ENCODE measurements at regions not wholly inside any gene's neighbourhood (a gene's known extent, or its start where the extent isn't known, plus 50 kb on each side); places are given as distances from the start of the nearest gene placed in this dataset.

DNA sequence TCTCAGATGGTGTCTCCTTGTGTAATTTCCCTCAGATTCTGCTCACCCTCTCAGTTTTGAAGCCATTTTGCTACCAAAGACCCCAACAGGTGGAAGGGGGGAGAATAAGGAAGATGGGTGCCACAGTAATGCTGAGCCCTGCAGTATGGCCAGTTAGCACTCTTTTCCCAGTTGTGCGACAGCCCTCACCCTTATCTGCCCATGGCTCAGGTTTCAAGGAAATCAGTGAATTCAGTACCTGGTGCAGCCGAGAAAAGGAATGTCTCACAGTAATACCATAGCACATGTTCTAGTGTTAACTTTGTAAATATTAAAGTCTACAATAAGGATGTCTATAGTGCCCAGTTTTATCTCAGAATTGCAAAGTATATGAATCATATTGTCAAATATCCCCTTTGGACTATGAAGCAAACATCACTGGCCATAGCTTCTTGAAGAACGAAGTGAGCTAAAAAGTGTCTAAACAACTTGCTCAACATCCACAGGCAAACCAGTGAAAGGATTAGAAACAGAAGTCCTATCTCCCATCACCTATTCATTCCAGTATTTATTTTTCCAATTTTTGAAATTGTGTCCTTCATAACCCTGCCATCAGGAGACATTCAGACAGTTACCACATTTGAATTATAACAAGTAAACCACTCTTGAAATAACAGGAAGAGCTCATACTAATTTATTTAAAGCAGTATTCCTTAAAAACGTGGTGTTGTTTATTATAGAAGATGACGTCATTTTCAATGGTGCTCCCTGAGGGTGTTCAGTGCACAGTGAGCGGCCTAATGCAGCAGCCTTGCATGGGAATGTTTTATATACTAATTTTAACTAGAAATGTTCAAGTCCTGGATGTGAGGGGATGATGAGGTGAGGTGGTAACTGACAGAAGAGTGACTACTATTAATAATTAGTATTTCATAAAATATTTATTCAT, 366.2 kb downstream of the TFAP2A start:
- DNase-seq (ENCODE audit: low read depth in 2 of 2): no peak

DNA sequence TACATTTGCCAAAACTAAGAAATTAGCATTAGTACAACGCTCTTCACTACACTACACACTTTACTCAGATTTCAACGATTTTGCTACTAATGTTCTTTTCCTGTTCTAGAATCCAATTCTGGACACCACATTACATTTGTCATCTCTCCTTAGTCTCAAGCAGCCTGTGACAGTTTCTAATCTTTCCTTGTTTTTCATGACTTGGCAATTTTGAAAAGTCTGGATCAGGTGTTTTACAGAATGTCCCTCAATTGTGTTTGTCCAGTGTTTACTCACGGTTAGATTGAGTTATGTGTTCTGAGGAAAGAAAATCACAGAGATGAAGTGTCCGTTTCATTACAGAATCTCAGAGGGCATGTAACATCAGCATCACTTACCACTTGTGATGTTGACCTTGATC, 372.6 kb downstream of the TFAP2A start:
- DNase-seq (ENCODE audit: low read depth in 2 of 2): no peak

GRCh38 chr6:10033223-10033829, 381.5 kb downstream of the TFAP2A start:
- DNase-seq (ENCODE audit: low read depth in 2 of 2): no peak

DNA sequence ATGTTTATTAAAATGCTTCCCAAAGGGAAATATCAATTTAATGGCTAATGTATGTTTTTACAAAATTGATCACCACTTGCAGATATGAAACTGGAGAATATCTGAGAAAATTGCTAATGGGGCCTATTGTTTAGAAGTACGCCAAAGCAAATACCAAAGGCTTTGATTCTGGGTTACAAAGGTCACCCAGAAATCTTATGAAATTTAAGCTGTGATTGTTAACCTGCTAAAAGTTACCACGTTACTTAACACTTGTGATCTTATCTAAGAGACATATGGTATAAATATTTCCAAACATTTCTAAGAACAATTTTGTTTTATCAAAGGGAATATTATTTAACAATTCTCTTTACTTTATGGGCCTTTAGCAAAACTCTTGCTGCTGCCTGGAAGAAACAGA, 383.3 kb downstream of the TFAP2A start:
- DNase-seq (ENCODE audit: low read depth in 2 of 2): no peak

- no peak for DNase-seq (ENCODE audit: low read depth in 2 of 2)
Measured at GRCh38 chr6:10030942-10031537, 383.8 kb downstream of the TFAP2A start.

DNA sequence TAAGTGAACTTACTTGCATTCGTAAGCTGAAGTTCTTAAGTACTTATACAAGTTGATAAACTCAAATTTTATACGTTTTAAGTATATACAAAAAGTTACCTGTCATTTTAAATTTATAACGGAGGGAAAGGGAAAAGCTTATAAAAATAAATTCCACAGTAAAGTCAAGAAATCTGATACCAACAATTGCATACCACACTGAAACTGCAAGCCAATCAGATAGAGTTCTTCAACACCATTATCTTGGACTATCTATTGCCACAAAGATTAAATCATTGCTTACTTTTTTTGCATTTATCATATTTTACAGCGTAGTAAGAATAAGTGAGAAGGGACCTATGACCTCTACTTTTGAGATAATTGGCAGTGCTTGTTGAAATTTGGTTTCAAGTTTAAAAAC, 386.7 kb downstream of the TFAP2A start:
- DNase-seq (ENCODE audit: low read depth in 2 of 2): no peak

GRCh38 chr6:10019851-10020250, 395.0 kb downstream of the TFAP2A start:
- DNase-seq (ENCODE audit: low read depth in 2 of 2): no peak

DNA sequence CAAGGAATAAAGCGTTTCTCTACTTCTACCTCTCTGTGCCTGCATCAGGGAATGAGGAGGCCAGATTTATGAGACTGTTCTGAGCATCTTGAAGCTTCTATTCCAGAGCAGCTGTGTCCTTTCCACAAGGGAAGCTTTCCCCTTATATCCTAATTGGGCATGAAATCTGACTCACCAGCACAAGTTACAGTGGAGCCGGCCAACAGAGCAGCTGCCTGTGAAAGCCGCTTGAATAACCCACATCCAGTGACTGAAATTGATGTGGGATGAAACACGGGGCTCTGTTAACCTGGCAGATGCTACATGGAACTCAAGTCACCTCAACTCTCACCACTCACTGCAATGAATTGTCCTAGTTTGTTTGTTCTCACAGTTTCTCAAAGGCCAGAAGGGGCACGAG, 400.3 kb downstream of the TFAP2A start:
- no peak for DNase-seq (ENCODE audit: low read depth in 2 of 2)

DNA sequence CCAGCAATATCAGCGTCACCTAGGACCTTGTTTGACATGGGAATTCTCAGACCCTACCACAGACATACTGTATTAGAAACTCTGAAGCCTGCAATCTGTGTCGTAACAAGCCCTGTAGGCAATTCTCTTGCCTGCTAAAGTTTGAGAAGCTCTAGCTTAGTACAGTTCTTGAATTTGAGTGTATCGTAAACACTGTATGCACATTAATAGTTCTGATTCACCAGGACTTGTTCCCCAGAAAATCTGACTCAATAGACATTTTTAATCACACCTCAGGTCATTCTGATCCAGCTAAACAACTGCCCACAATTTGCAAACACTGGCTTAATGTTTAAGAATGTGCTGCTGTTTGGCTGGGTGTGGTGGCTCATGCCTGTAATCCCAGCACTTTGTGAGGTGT, 414.3 kb downstream of the TFAP2A start:
- DNase-seq (ENCODE audit: low read depth in 2 of 2): no peak

- DNase-seq (ENCODE audit: low read depth in 2 of 2): no peak
Measured at GRCh38 chr6:9999796-10000195, 415.1 kb downstream of the TFAP2A start.

DNA sequence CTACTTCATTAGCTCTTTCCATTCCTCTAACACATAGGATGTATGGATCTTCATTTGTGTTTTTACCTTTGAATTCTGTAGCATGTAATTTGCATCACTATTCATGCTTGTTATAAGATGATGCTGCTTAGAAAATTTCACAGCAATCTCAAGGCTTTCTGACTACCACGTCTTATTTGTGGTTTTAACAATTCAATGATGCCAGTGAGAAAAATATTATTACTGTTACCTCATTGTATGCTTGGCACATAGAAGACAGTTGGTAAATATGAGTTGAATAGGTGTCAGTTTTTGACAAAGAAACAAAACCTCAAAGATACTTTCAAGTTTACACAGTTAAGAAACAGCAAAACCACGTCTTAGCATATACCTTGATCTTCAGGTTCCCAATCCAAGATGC, 428.6 kb downstream of the TFAP2A start:
- DNase-seq (ENCODE audit: low read depth in 2 of 2): no peak

DNA sequence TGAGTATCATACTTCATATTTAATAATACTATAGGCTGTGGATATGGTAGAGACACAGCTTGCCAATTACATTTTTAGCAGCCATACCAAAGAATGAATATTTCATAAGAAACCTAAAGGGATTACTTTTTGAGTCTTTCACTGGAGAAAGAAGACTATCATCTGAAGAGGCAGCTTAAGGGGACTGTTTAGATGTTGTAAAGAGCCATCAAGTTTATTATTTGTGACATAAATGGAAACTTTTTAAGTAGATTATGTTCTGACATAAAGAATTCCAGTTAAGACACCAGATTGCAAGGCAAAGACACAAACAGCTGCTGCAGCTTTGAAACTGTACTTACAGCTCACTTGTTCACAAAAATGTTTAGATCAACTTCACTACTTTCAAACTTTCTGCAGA, 429.4 kb downstream of the TFAP2A start:
- no peak for DNase-seq (ENCODE audit: low read depth in 2 of 2)

- no peak for DNase-seq (ENCODE audit: low read depth in 2 of 2)
Measured at GRCh38 chr6:9984607-9985006, 430.3 kb downstream of the TFAP2A start.

DNA sequence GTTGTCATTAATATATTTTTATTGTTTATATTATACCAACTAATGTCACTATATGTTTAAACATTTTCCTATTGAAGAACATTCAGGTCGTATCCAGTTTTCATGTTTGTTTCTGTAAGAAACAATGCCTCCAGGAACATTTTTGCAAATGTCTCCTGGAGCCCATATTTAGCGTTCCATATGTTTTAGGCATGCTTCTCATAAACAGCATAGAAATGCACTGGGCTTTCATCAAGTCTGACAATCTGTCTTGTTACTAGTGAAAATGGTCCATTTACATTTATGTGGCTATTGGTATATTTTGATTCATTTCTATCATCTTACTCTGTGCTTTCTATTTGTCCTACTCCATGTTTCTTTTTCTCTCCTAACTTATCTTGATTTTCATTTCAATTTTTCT, 431.7 kb downstream of the TFAP2A start:
- no peak for DNase-seq (ENCODE audit: low read depth in 2 of 2)

DNA sequence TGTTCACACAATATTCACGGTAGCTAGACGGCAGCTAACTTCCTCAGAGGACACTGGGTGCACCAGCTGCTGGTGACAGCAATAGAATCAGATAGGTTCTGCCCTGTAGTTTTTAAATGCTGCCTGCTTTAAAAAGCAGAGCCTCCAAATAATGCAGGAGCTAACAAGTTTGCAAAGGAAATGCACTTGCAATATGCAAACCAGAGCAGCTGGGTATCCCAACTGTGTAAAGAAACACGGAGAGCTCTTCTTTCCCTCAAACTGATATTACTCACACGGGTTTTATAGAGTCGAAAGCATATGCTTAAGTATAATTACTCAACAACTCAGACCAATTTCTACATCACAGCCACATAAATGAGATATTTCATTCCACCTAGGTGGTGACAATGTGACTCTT, 432.7 kb downstream of the TFAP2A start:
- no peak for DNase-seq (ENCODE audit: low read depth in 2 of 2)

DNA sequence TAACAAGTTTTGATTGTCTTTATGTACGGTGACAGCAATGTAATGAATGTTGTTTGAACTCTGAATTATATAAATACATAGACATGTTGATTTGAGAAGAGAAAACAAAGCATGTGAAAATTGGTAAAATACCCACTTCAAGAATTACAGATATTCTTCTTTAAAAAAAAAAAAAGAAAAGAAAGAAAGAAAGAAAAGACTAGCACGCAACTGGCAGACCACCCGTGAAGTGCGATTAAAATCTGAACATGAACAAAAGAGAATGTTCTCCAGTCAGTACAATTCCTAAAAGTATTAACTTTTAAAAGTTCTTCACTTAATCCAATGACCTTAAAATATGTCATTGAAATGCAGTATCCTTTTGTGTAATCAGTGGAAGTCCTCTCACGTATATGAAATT, 434.9 kb downstream of the TFAP2A start:
- no peak for DNase-seq (ENCODE audit: low read depth in 2 of 2)

- DNase-seq (ENCODE audit: low read depth in 2 of 2): no peak
Measured at GRCh38 chr6:9978480-9978879, 436.4 kb downstream of the TFAP2A start.

DNA sequence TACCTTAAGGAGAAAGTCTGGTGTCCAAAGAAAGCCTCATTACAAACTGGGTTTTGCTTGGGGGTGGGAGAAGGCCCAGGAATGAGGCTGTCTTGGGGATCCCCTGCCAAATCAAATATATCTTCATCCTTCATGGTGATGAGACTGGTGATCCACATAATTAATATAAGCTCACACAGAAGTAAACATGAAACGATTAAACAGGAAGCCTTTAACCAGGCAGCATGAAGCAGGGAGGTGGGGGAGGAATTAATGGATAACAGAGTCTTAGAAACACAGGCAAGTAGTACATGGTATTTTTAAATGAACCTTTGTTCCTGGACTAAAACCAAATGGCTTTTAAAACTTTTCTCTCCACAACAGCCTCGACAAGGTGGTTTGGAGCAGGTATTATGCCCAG, 437.5 kb downstream of the TFAP2A start:
- DNase-seq (ENCODE audit: low read depth in 2 of 2): no peak

DNA sequence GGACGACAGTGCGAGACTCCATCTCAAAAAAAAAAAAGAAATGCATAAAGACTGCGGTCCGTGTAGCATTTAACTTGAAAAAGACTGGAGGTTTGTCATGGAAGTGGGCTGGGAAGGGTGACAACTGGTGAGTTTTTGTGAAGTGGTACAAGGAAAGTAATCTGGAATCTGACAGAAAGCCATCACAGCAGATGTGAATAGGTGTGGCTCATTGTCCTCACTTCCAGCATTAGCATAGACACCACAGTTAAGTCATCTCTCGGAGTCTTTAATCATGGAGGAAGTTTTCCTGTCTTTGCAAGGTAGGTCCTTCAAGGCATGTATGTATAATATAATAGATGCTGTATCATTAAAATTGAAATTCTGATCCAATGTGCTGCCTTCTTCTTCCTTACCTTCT, 453.2 kb downstream of the TFAP2A start:
- DNase-seq (ENCODE audit: low read depth in 2 of 2): no peak

- DNase-seq (ENCODE audit: low read depth in 2 of 2): no peak
Measured at GRCh38 chr6:9957215-9957759, 457.6 kb downstream of the TFAP2A start.

- DNase-seq (ENCODE audit: low read depth in 2 of 2): no peak
Measured at GRCh38 chr6:9948678-9949077, 466.2 kb downstream of the TFAP2A start.

DNA sequence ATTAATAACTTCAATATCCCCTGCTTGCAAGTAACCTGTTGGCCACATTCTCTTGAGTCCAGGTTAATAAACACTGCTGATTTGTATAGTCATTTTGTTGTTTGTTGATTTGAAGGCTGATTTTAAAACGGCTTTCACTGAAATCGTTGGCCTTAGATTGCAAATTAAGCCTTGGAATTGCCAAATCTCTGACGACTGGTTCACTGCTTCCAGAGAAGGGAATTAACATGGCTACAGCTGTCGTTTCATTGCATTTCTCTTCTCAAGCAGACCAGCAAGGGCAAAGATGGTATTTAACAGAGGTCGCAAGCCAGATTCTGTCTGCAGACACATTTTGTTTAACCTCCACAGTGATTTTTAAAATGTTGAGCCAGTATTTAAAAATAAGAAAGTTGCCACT, 470.9 kb downstream of the TFAP2A start:
- no peak for DNase-seq (ENCODE audit: low read depth in 2 of 2)

- no peak for DNase-seq (ENCODE audit: low read depth in 2 of 2)
Measured at GRCh38 chr6:9943026-9943425, 471.8 kb downstream of the TFAP2A start.

Data from activated CD4-positive, alpha-beta T cell treated with anti-CD3 and anti-CD28 coated beads for 24 hours (primary cell).